T-cell (primary cell): ENCODE measurements at regions not wholly inside any gene's neighbourhood (a gene's known extent, or its start where the extent isn't known, plus 50 kb on each side); places are given as distances from the start of the nearest gene placed in this dataset.
A peak's percentile ranks its signal among the peaks of the same experiment; 100 is the strongest.
"Not testable (repeated sequence)": the region's sequence is repeated elsewhere in the genome, so short reads cannot be mapped to it uniquely, and the experiment has no call there.

Experiments used
- ATAC-seq, 4 experiments: fragments of 200-7000 bp in 3 of 4; fragments of 150-1000 bp in 1 of 4; cut with Tn5 transposase; replicated peaks in 1 of 4; 1 replicate in 3 of 4; 2 replicates in 1 of 4; pipeline ENCODE4 v1.10.0; 2021; ENCODE audit warnings: moderate library complexity in 3 of 4, mild to moderate bottlenecking in 2 of 4, moderate number of reproducible peaks in 1 of 4
- CTCF ChIA-PET, 2 donors: fragments of 300-600 bp; sonication (Branson Sonifier 250); formaldehyde crosslinking; loops; one replicate each; lab custom pipeline; 2022; ENCODE audit warnings: antibody characterized with exemption in 2 of 2; lab: Charles Lee
- POLR2A ChIA-PET, 2 donors: fragments of 300-600 bp; sonication (Branson Sonifier 250); formaldehyde crosslinking; loops; one replicate each; lab custom pipeline; 2022; ENCODE audit warnings: antibody characterized with exemption in 2 of 2; lab: Charles Lee
- DNase-seq, 35 experiments: peaks; one replicate each; pipeline versions ENCODE4 v3.0.0 to v3.0.0-alpha.2; 2013 to 2023
- H3K27ac ChIP-seq: one replicate; pipeline ENCODE4 v1.5.1; 2013; ENCODE audit warnings: low read length
- H3K27me3 ChIP-seq, 2 experiments: replicated peaks in 1 of 2; 1 replicate in 1 of 2; 2 replicates in 1 of 2; pipeline versions ENCODE4 v1.6.1 to v1.7.0; 2013; ENCODE audit warnings: low read length in 1 of 2, mixed read lengths in 1 of 2; ENCODE audit not compliant: control insufficient read depth in 2 of 2, insufficient read depth in 2 of 2; ENCODE audit errors: extremely low read depth in 1 of 2
- H3K36me3 ChIP-seq, 2 donors: 1 replicate in 1 of 2; 2 replicates in 1 of 2; pipeline versions ENCODE4 v1.6.1 to v1.7.0; 2013; ENCODE audit warnings: low read length in 1 of 2; ENCODE audit not compliant: control insufficient read depth in 2 of 2, insufficient read depth in 1 of 2; ENCODE audit errors: extremely low read depth in 1 of 2
- H3K4me1 ChIP-seq, 2 experiments: 1 replicate in 1 of 2; 2 replicates in 1 of 2; pipeline versions ENCODE4 v1.6.1 to v1.7.0; 2013; ENCODE audit warnings: low read length in 2 of 2, mixed read lengths in 1 of 2; ENCODE audit not compliant: insufficient read depth in 2 of 2, control insufficient read depth in 1 of 2; ENCODE audit errors: extremely low read depth in 1 of 2
- H3K4me3 ChIP-seq, 2 donors: 1 replicate in 1 of 2; 2 replicates in 1 of 2; pipeline versions ENCODE4 v1.5.1 to v1.7.0; 2013; ENCODE audit warnings: mild to moderate bottlenecking in 2 of 2, low read length in 1 of 2, moderate library complexity in 1 of 2; ENCODE audit not compliant: control insufficient read depth in 1 of 2; ENCODE audit errors: extremely low read depth in 1 of 2
- H3K9me3 ChIP-seq: 2 replicates; pipeline ENCODE4 v1.7.0; 2013
- H3K27ac Mint-ChIP-seq, 2 donors: one replicate each; pipeline ENCODE4 v1.8.0; 2020 to 2021; ENCODE audit warnings: mild to moderate bottlenecking in 2 of 2, mixed read lengths in 2 of 2
- H3K27me3 Mint-ChIP-seq, 2 donors: one replicate each; pipeline ENCODE4 v1.8.0; 2021 to 2022; ENCODE audit warnings: mixed read lengths in 2 of 2
- H3K36me3 Mint-ChIP-seq: one replicate; pipeline ENCODE4 v1.8.0; 2021; ENCODE audit warnings: mixed read lengths
- H3K4me1 Mint-ChIP-seq, 3 donors: one replicate each; pipeline ENCODE4 v1.8.0; 2020 to 2022; ENCODE audit warnings: mixed read lengths in 3 of 3, mild to moderate bottlenecking in 1 of 3
- H3K4me3 Mint-ChIP-seq, 3 donors: one replicate each; pipeline ENCODE4 v1.8.0; 2020 to 2022; ENCODE audit warnings: mild to moderate bottlenecking in 3 of 3, mixed read lengths in 3 of 3, moderate library complexity in 3 of 3
- H3K9me3 Mint-ChIP-seq, 3 donors: one replicate each; pipeline ENCODE4 v1.8.0; 2020 to 2022; ENCODE audit warnings: mixed read lengths in 3 of 3
- WGBS: methylation state at CpG from one replicate; pipeline ENCODE4 v1.1.5; 2013; ENCODE audit warnings: missing lambda C conversion rate; ENCODE audit not compliant: insufficient coverage; 5-methylcytosine and 5-hydroxymethylcytosine counted together

GRCh38 chr20:29419378-29419777 is 1838.1 kb upstream of the DEFB115 start:
- no peaks in the 10 kb centered on the region for H3K4me1 ChIP-seq
- no peak overlapping the region for H3K4me3 Mint-ChIP-seq
- no peaks in the 10 kb centered on the region for H3K36me3 Mint-ChIP-seq
- H3K27me3 ChIP-seq = no peaks in the 10 kb centered on the region
- no peak overlapping the region for H3K27ac ChIP-seq
- H3K36me3 ChIP-seq = no peaks in the 10 kb centered on the region
- no peaks in the 10 kb centered on the region for H3K27me3 Mint-ChIP-seq
- ATAC-seq (no peak), DNase-seq (no peak)
- no peak overlapping the region for H3K4me3 ChIP-seq
- ChIA-PET POLR2A (no interaction called here), CTCF (no interaction called here)
- no peak overlapping the region for H3K27ac Mint-ChIP-seq
- H3K4me1 Mint-ChIP-seq = no peaks in the 10 kb centered on the region
- H3K9me3 Mint-ChIP-seq = peaks cover 4 to 9% (median 4%) of the 10 kb centered on the region in 3 donors
- no peaks in the 10 kb centered on the region for H3K9me3 ChIP-seq

DNA sequence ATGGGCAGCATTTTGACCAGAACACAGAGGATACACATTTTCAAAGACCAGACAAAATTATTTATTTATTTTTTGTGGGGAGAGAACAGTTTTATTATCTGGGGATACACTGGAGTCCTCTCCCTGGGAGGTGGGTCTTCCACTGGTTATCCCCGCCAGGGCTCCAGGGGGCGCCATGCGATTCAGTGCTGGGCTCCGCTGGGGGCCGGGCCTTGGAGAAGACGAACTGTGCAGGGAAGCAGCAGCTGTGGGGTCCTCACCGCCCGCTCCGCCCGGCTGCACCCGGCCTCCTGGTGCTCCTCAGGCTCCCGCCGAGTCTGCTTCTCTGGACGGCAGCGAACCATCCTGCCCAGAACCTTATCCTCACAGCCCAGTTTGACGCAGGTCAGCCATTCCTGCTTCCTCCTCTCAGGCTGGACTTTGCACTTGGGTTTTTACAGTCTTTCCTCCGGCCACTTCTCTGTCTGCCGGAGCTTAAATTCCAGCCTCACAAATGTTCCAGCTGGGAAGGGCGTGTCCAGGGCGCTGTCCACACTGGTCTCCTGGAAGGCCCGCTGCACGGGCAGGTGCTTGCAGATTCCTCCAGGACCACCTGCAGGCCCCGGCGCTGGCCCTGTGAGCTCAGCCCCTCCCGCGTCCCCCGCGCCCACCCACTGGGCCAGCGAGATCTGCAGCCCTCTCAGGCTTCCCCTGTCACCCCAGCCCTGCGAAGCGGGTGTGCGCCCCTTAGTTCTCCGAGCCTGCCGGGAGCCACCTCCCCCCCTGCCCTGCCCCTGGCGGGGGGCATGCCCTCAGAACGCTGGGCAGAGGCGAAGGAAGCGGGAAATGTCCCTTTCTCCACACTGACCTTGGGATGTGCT is 1830.0 kb upstream of the DEFB115 start:
- CTCF ChIA-PET = no interaction called here
- Histone ChIP-seq H3K9me3 (no peaks in the 10 kb centered on the region), H3K27me3 (peaks cover 0 to 3% of the 10 kb centered on the region in 2 experiments), H3K36me3 (no peaks in the 10 kb centered on the region), H3K4me3 (no peak overlapping the region), H3K27ac (no peak overlapping the region), H3K4me1 (no peaks in the 10 kb centered on the region)
- DNase-seq (no peak), ATAC-seq (no peak)
- peak overlapping the region in 1 of 3 donors; percentile 17 for H3K4me3 Mint-ChIP-seq
- no peak overlapping the region for H3K27ac Mint-ChIP-seq
- H3K27me3 Mint-ChIP-seq = peaks cover 0 to 22% of the 10 kb centered on the region in 2 donors
- H3K9me3 Mint-ChIP-seq = peaks cover 0 to 5% (median 3%) of the 10 kb centered on the region in 3 donors
- no peaks in the 10 kb centered on the region for H3K4me1 Mint-ChIP-seq
- POLR2A ChIA-PET = no interaction called here
- H3K36me3 Mint-ChIP-seq = no peaks in the 10 kb centered on the region
- WGBS = 62% methylated on average over 38 of the region's 38 CpGs

- 58% methylated on average over 34 of the region's 43 CpGs for WGBS
- peaks cover 0 to 17% of the 10 kb centered on the region in 2 donors for H3K27me3 Mint-ChIP-seq
- ATAC-seq = no peak
- no peaks in the 10 kb centered on the region for H3K4me1 ChIP-seq
- POLR2A ChIA-PET = no interaction called here
- no peaks in the 10 kb centered on the region for H3K4me1 Mint-ChIP-seq
- no peak overlapping the region for H3K27ac ChIP-seq
- no peaks in the 10 kb centered on the region for H3K36me3 ChIP-seq
- CTCF ChIA-PET = no interaction called here
- H3K9me3 Mint-ChIP-seq = peaks cover 0 to 3% (median 1%) of the 10 kb centered on the region in 3 donors
- no peak overlapping the region for H3K27ac Mint-ChIP-seq
- no peak overlapping the region for H3K4me3 Mint-ChIP-seq
- H3K27me3 ChIP-seq = peaks cover 0 to 3% of the 10 kb centered on the region in 2 experiments
- H3K4me3 ChIP-seq = no peak overlapping the region
- H3K36me3 Mint-ChIP-seq = no peaks in the 10 kb centered on the region
- DNase-seq = no peak
- H3K9me3 ChIP-seq = no peaks in the 10 kb centered on the region
Measured at GRCh38 chr20:29430531-29430930, 1826.9 kb upstream of the DEFB115 start.

DNA sequence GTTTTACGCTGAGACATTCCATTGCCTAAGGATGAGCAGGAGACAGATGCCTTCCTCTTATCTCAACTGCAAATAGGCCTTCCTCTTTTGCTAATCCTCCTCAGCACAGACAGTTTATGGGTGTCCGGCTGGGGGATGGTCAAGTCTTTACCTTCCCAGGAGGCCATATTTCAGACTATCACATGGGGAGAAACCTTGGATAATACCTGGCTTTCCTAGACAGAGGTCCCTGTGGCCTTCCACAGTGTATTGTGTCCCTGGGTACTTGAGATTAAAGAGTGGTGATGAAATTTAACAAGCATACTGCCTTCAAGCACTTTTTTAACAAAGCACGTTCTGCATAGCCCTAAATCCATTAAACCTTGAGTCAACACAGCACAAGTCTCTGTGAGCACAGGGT is 1816.7 kb upstream of the DEFB115 start:
- H3K9me3 ChIP-seq, H3K4me1 ChIP-seq, H3K4me3 Mint-ChIP-seq, H3K9me3 Mint-ChIP-seq, H3K4me3 ChIP-seq, H3K27ac ChIP-seq, POLR2A ChIA-PET, DNase-seq, CTCF ChIA-PET, ATAC-seq, H3K36me3 ChIP-seq, H3K27me3 ChIP-seq, H3K36me3 Mint-ChIP-seq, H3K27ac Mint-ChIP-seq, H3K4me1 Mint-ChIP-seq: not testable (repeated sequence)
- WGBS = 80% methylated on average over 1 of the region's 3 CpGs
- H3K27me3 Mint-ChIP-seq = peaks cover 0 to 10% of the 10 kb centered on the region in 2 donors

DNA sequence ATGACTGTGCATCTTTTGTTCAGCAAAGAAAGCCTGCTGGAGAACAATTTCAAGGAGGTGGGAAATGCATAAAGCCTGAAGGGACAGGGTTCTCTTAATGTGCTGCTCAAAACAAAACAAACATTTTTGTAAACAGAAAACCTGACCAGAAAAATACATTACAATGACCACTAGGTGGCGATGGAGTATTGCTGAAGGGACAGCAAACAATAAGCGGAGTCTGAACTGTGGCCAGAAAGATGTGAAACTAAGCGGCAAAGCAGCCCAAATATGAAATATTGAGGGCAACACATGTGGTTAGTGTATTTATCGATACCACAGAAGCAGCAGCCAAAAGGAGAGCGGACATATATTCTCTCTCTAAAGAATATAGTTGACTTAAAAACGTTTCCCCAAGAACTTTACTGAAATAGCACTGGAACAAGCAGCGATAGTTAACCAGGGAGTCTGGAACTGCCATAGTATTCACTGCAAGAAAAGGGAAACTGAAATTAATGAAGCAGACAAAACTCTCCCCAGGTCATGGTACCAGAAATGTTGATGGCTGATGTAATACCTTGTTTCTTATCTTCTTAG is 1814.2 kb upstream of the DEFB115 start:
- ATAC-seq, H3K27ac ChIP-seq, H3K4me3 ChIP-seq, H3K36me3 ChIP-seq, H3K27ac Mint-ChIP-seq, H3K9me3 Mint-ChIP-seq, H3K4me1 ChIP-seq, POLR2A ChIA-PET, H3K36me3 Mint-ChIP-seq, H3K9me3 ChIP-seq, H3K4me3 Mint-ChIP-seq, CTCF ChIA-PET, H3K4me1 Mint-ChIP-seq: not testable (repeated sequence)
- WGBS = no CpG with 5 or more reads among the region's 7 CpGs
- H3K27me3 Mint-ChIP-seq = peaks cover 0 to 14% of the 10 kb centered on the region in 2 donors
- peak in 4 of 35 experiments; percentile 14 to 52 (median 17) for DNase-seq
- peaks cover 0 to 10% of the 10 kb centered on the region in 2 experiments for H3K27me3 ChIP-seq

DNA sequence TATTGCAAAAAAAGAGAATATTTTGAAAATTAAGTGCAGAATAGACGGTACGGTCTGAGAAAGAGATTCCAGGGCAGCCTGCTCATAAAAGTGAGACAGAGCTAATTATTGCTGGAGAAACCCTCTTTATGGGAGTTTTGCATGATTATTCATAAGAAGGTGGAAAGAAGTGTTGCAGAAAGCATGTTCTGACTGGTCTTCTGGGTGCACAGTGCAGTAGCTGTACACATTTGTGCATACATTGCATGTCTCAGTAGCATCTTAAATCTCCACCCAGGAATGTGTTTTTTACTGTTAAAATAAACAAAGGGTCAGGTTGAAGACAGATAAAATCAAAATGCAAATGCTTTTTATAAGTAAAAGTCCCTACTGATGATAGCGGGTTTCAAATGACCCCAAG is 1813.6 kb upstream of the DEFB115 start:
- DNase-seq (no peak), ATAC-seq (no peak)
- H3K9me3 ChIP-seq = no peaks in the 10 kb centered on the region
- H3K4me1 ChIP-seq = no peaks in the 10 kb centered on the region
- H3K27ac Mint-ChIP-seq = no peak overlapping the region
- H3K36me3 ChIP-seq = no peaks in the 10 kb centered on the region
- POLR2A ChIA-PET = no interaction called here
- H3K27me3 ChIP-seq = peaks cover 0 to 10% of the 10 kb centered on the region in 2 experiments
- H3K27ac ChIP-seq = no peak overlapping the region
- H3K36me3 Mint-ChIP-seq = no peaks in the 10 kb centered on the region
- no peak overlapping the region for H3K4me3 ChIP-seq
- H3K4me1 Mint-ChIP-seq = peaks cover 0 to 6% (median 5%) of the 10 kb centered on the region in 3 donors
- CTCF ChIA-PET = no interaction called here
- H3K9me3 Mint-ChIP-seq = no peaks in the 10 kb centered on the region
- H3K4me3 Mint-ChIP-seq = no peak overlapping the region
- H3K27me3 Mint-ChIP-seq = peaks cover 0 to 14% of the 10 kb centered on the region in 2 donors
- WGBS = 39% methylated on average over 2 of the region's 3 CpGs
